ENCODE measurements at regions not wholly inside any gene's neighbourhood (a gene's known extent, or its start where the extent isn't known, plus 50 kb on each side); places are given as distances from the start of the nearest gene placed in this dataset.

GRCh38 chr13:106096661-106097092 is 438.8 kb downstream of the EFNB2 start:
- no peaks in the 10 kb centered on the region for H3K36me3 Mint-ChIP-seq (ENCODE audit: unreplicated experiment)
- no peak overlapping the region for H3K27ac Mint-ChIP-seq (ENCODE audit: unreplicated experiment)
- no peaks in the 10 kb centered on the region for H3K9me3 Mint-ChIP-seq (ENCODE audit: unreplicated experiment)
- no peaks in the 10 kb centered on the region for H3K27me3 Mint-ChIP-seq (ENCODE audit: unreplicated experiment)
- H3K4me3 Mint-ChIP-seq (ENCODE audit: unreplicated experiment) = no peak overlapping the region
- DNase-seq = no peak
- TF ChIP-seq CTCF (IDR thresholded peaks at IDR 0.05; ENCODE audit: partially characterized antibody, unreplicated experiment) = no peak
- no peaks in the 10 kb centered on the region for H3K4me1 Mint-ChIP-seq (ENCODE audit: low read depth, unreplicated experiment)

GRCh38 chr13:106095919-106096318 is 439.5 kb downstream of the EFNB2 start:
- no peak overlapping the region for H3K4me3 Mint-ChIP-seq (ENCODE audit: unreplicated experiment)
- no peaks in the 10 kb centered on the region for H3K36me3 Mint-ChIP-seq (ENCODE audit: unreplicated experiment)
- no peaks in the 10 kb centered on the region for H3K9me3 Mint-ChIP-seq (ENCODE audit: unreplicated experiment)
- DNase-seq = no peak
- no peaks in the 10 kb centered on the region for H3K4me1 Mint-ChIP-seq (ENCODE audit: low read depth, unreplicated experiment)
- no peak overlapping the region for H3K27ac Mint-ChIP-seq (ENCODE audit: unreplicated experiment)
- TF ChIP-seq CTCF (IDR thresholded peaks at IDR 0.05; ENCODE audit: partially characterized antibody, unreplicated experiment) = no peak
- no peaks in the 10 kb centered on the region for H3K27me3 Mint-ChIP-seq (ENCODE audit: unreplicated experiment)

GRCh38 chr13:106095406-106095805 is 440.1 kb downstream of the EFNB2 start:
- H3K4me3 Mint-ChIP-seq (ENCODE audit: unreplicated experiment) = no peak overlapping the region
- no peaks in the 10 kb centered on the region for H3K36me3 Mint-ChIP-seq (ENCODE audit: unreplicated experiment)
- DNase-seq = no peak
- H3K27ac Mint-ChIP-seq (ENCODE audit: unreplicated experiment) = no peak overlapping the region
- no peaks in the 10 kb centered on the region for H3K27me3 Mint-ChIP-seq (ENCODE audit: unreplicated experiment)
- no peaks in the 10 kb centered on the region for H3K4me1 Mint-ChIP-seq (ENCODE audit: low read depth, unreplicated experiment)
- no peak for TF ChIP-seq CTCF (IDR thresholded peaks at IDR 0.05; ENCODE audit: partially characterized antibody, unreplicated experiment)
- no peaks in the 10 kb centered on the region for H3K9me3 Mint-ChIP-seq (ENCODE audit: unreplicated experiment)

- Mint-ChIP-seq H3K27ac (ENCODE audit: unreplicated experiment) (peak overlapping the region; percentile 50), H3K4me3 (ENCODE audit: unreplicated experiment) (no peak overlapping the region), H3K4me1 (ENCODE audit: low read depth, unreplicated experiment) (peaks cover 6% of the 10 kb centered on the region), H3K36me3 (ENCODE audit: unreplicated experiment) (no peaks in the 10 kb centered on the region), H3K9me3 (ENCODE audit: unreplicated experiment) (peaks cover 1% of the 10 kb centered on the region), H3K27me3 (ENCODE audit: unreplicated experiment) (no peaks in the 10 kb centered on the region)
- DNase-seq = no peak
- TF ChIP-seq CTCF (IDR thresholded peaks at IDR 0.05; ENCODE audit: partially characterized antibody, unreplicated experiment) = no peak
These were observed 445.5 kb downstream of the EFNB2 start for GRCh38 chr13:106090001-106090400.

- TF ChIP-seq CTCF (IDR thresholded peaks at IDR 0.05; ENCODE audit: partially characterized antibody, unreplicated experiment) = no peak
- DNase-seq = no peak
- Mint-ChIP-seq H3K9me3 (ENCODE audit: unreplicated experiment) (peaks cover 1% of the 10 kb centered on the region), H3K4me1 (ENCODE audit: low read depth, unreplicated experiment) (peaks cover 6% of the 10 kb centered on the region), H3K4me3 (ENCODE audit: unreplicated experiment) (no peak overlapping the region), H3K36me3 (ENCODE audit: unreplicated experiment) (no peaks in the 10 kb centered on the region), H3K27me3 (ENCODE audit: unreplicated experiment) (no peaks in the 10 kb centered on the region), H3K27ac (ENCODE audit: unreplicated experiment) (no peak overlapping the region)
These were observed 446.0 kb downstream of the EFNB2 start for GRCh38 chr13:106089261-106089980.
